PC-3 (cell line): ENCODE measurements at regions not wholly inside any gene's neighbourhood (a gene's known extent, or its start where the extent isn't known, plus 50 kb on each side); places are given as distances from the start of the nearest gene placed in this dataset.

ENCODE experiments used
- ATAC-seq: fragments of 200-7000 bp; cut with Tn5 transposase; 2 replicates; pipeline ENCODE4 v1.9.1; 2020; ENCODE audit warnings: mild to moderate bottlenecking, moderate library complexity
- BruUV-seq: library from RNA; stranded (reverse); fragments of 400-500 nt; replicated peaks from 2 replicates; lab custom pipeline; 2021; lab: Mats Ljungman, UMichigan
- CTCF ChIA-PET: fragments of 300-600 bp; sonication (Branson Sonifier 250); formaldehyde crosslinking; loops from one replicate; lab custom pipeline; 2022; ENCODE audit warnings: antibody characterized with exemption; lab: Charles Lee
- POLR2A ChIA-PET: fragments of 300-600 bp; sonication (Branson Sonifier 250); formaldehyde crosslinking; loops from one replicate; lab custom pipeline; 2022; ENCODE audit warnings: antibody characterized with exemption; ENCODE audit not compliant: unreplicated experiment; lab: Charles Lee
- DNase-seq: peaks from one replicate; pipeline ENCODE4 v3.0.0-alpha.2; 2015
- H2AFZ ChIP-seq: fragments of 300-600 bp; sonication (generic); 2 replicates; pipeline ENCODE4 v1.6.0; 2016; ENCODE audit warnings: antibody characterized with exemption, low read length
- H3F3A ChIP-seq: fragments of 300-600 bp; sonication (generic); one replicate; pipeline ENCODE4 v1.6.0; 2017; ENCODE audit warnings: antibody characterized with exemption, low read length, control low read depth, mild to moderate bottlenecking; ENCODE audit not compliant: unreplicated experiment
- H3K27ac ChIP-seq: fragments of 300-600 bp; sonication (generic); 2 replicates; pipeline ENCODE4 v1.5.1; 2016; ENCODE audit warnings: mild to moderate bottlenecking, low read length
- H3K27me3 ChIP-seq: fragments of 300-600 bp; sonication (generic); 2 replicates; pipeline ENCODE4 v1.6.1; 2016; ENCODE audit warnings: low read length, mixed read lengths
- H3K36me3 ChIP-seq: fragments of 300-600 bp; sonication (generic); 2 replicates; pipeline ENCODE4 v1.6.1; 2016; ENCODE audit warnings: low read depth, mixed run types, low read length, mixed read lengths
- H3K4me1 ChIP-seq: fragments of 300-600 bp; sonication (generic); 2 replicates; pipeline ENCODE4 v1.5.1; 2016; ENCODE audit warnings: low read length; ENCODE audit not compliant: insufficient read depth
- H3K4me2 ChIP-seq: fragments of 300-600 bp; sonication (generic); 2 replicates; pipeline ENCODE4 v1.6.0; 2016; ENCODE audit warnings: low read length
- H3K4me3 ChIP-seq: fragments of 300-600 bp; sonication (generic); 2 replicates; pipeline ENCODE4 v1.5.1; 2016; ENCODE audit warnings: mild to moderate bottlenecking, low read length, mixed read lengths
- H3K79me2 ChIP-seq: fragments of 300-600 bp; sonication (generic); 2 replicates; pipeline ENCODE4 v1.6.1; 2017; ENCODE audit warnings: low read length, mixed read lengths
- H3K9ac ChIP-seq: fragments of 300-600 bp; sonication (generic); 2 replicates; pipeline ENCODE4 v1.6.0; 2016; ENCODE audit warnings: mild to moderate bottlenecking, low read length
- H3K9me2 ChIP-seq: fragments of 300-600 bp; sonication (generic); replicated peaks from 2 replicates; pipeline ENCODE4 v1.6.1; 2016; ENCODE audit warnings: mixed run types, low read length, mixed read lengths
- H3K9me3 ChIP-seq: fragments of 300-600 bp; sonication (generic); 2 replicates; pipeline ENCODE4 v1.6.1; 2016; ENCODE audit warnings: low read length, mixed read lengths
- H4K20me1 ChIP-seq: fragments of 300-600 bp; sonication (generic); 2 replicates; pipeline ENCODE4 v1.6.1; 2016; ENCODE audit warnings: low read length, mixed read lengths
- CTCF ChIP-seq: fragments of 300-600 bp; sonication (generic); conservative IDR thresholded peaks from 2 replicates; pipeline ENCODE4 v1.5.1; 2017; ENCODE audit warnings: antibody characterized with exemption, low read depth, mild to moderate bottlenecking, low read length
- EZH2 ChIP-seq: fragments of 300-600 bp; sonication (generic); IDR thresholded peaks from one replicate; pipeline ENCODE4 v1.6.1; 2017; ENCODE audit warnings: antibody characterized with exemption, mild to moderate bottlenecking, low read length; ENCODE audit not compliant: unreplicated experiment
- EZH2phosphoT487 ChIP-seq: fragments of 300-600 bp; sonication (generic); IDR thresholded peaks from 2 replicates; pipeline ENCODE4 v1.6.1; 2018; ENCODE audit warnings: mild to moderate bottlenecking, antibody characterized with exemption, low read length, borderline replicate concordance
- intact Hi-C: fragments of 100-400 bp; cut with micrococcal nuclease; formaldehyde crosslinking; loops from 2 replicates; pipeline ENCODE4 v1.9.0; 2023

- ChIA-PET CTCF (no interaction called here), POLR2A (no interaction called here)
- H3K36me3 ChIP-seq = no peaks in the 10 kb centered on the region
- H3F3A ChIP-seq = no peaks in the 10 kb centered on the region
- H2AFZ ChIP-seq = no peak overlapping the region
- DNase-seq = no peak
- no peak for TF ChIP-seq EZH2
- H3K27me3 ChIP-seq = no peaks in the 10 kb centered on the region
- no peaks in the 10 kb centered on the region for H3K9me2 ChIP-seq
- BruUV-seq = no TSS peak
- H3K4me3 ChIP-seq = no peak overlapping the region
- no peak overlapping the region for H3K9ac ChIP-seq
- peaks cover 16% of the 10 kb centered on the region for H3K4me1 ChIP-seq
- no peaks in the 10 kb centered on the region for H3K79me2 ChIP-seq
- no peaks in the 10 kb centered on the region for H4K20me1 ChIP-seq
- ATAC-seq = no peak
- no peaks in the 10 kb centered on the region for H3K9me3 ChIP-seq
- H3K27ac ChIP-seq = no peak overlapping the region
- intact Hi-C loops = no loop called here
- no peak overlapping the region for H3K4me2 ChIP-seq
These were observed 787.0 kb upstream of the B3GALT2 start for GRCh38 chr1:193973428-193973827.

DNA sequence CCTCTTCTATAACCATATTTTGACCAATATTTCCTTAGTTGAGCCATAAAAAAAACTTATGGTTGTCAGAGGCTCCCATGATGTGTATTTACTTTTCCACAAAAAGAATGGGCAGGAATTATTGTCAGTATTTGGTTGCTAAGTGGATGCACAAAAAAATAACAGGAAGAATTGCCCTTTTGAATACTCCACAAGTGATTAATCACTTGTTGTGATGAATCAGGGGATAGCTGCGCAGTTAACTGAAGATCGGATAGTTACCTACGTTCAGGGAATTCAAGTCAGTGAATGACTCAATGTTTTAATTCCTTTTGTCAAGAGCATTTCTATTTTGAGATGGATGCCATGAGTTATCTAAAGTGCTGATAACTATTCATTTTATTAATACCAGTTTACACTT, 785.2 kb upstream of the B3GALT2 start:
- Histone ChIP-seq H3F3A (no peaks in the 10 kb centered on the region), H3K4me1 (peaks cover 16% of the 10 kb centered on the region), H3K9me3 (no peaks in the 10 kb centered on the region), H3K36me3 (no peaks in the 10 kb centered on the region), H3K9me2 (no peaks in the 10 kb centered on the region), H3K4me3 (no peak overlapping the region), H2AFZ (no peak overlapping the region), H3K79me2 (no peaks in the 10 kb centered on the region), H3K27ac (peak overlapping the region; percentile 87), H3K27me3 (no peaks in the 10 kb centered on the region), H3K4me2 (0 out of 2 replicates have a peak overlapping the region, but pooled peaks have one; percentile 27), H4K20me1 (no peaks in the 10 kb centered on the region), H3K9ac (peak overlapping the region; percentile 37; the same call in 1 of the 2 replicates)
- peak; percentile 94 for ATAC-seq
- intact Hi-C loops = no loop called here
- no TSS peak for BruUV-seq
- DNase-seq = peak; percentile 84
- ChIA-PET CTCF (no interaction called here), POLR2A (interaction anchor here (0.7 kb wide), 1 partner anchor 33 kb away, joined by 5 read pairs; no protein-coding TSS in a partner anchor)
- TF ChIP-seq EZH2 (no peak), CTCF (no peak), EZH2phosphoT487 (no peak)

DNA sequence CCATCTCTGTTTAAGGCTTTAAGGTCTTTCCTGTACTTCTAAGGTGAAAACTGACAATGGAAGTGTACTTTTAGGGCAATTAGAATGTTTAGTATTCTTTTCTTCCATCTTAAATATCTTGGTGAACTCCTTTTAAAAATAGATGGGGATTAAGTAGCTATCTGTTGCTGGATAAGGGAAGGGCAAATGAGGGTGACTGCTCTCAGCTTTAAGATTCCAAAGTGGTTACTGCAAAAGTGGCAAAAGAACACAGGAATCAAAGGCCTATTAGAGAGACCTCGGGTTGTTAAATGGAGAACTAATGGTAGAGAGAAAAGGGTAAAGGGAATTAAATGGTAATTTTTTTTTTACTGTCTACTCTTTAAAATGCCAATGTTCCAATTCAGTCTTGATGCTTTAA, 774.1 kb upstream of the B3GALT2 start:
- BruUV-seq = no TSS peak
- CTCF ChIA-PET = no interaction called here
- POLR2A ChIA-PET = no interaction called here

More for the DNA sequence above, 774.1 kb upstream of the B3GALT2 start:
- Histone ChIP-seq H3K27me3 (no peaks in the 10 kb centered on the region), H3K4me2 (no peak overlapping the region), H3K4me1 (no peaks in the 10 kb centered on the region), H3K79me2 (no peaks in the 10 kb centered on the region), H3K27ac (no peak overlapping the region), H4K20me1 (no peaks in the 10 kb centered on the region), H3K4me3 (no peak overlapping the region), H3K36me3 (no peaks in the 10 kb centered on the region), H3K9me3 (no peaks in the 10 kb centered on the region), H3K9me2 (no peaks in the 10 kb centered on the region), H2AFZ (no peak overlapping the region), H3K9ac (no peak overlapping the region), H3F3A (no peaks in the 10 kb centered on the region)
- ATAC-seq = no peak
- TF ChIP-seq EZH2phosphoT487 = no peak
- no peak for TF ChIP-seq CTCF
- TF ChIP-seq EZH2 = no peak
- intact Hi-C loops = no loop called here
- DNase-seq = no peak
